MM.1S (cell line): ENCODE measurements at regions not wholly inside any gene's neighbourhood (a gene's known extent, or its start where the extent isn't known, plus 50 kb on each side); places are given as distances from the start of the nearest gene placed in this dataset.

Experiments
- CTCF ChIP-seq: fragments of 300-600 bp; sonication (generic); IDR thresholded peaks from 2 replicates; pipeline ENCODE4 v1.5.1; 2016; ENCODE audit warnings: antibody characterized with exemption, low read length, mixed read lengths
- EZH2 ChIP-seq: fragments of 300-600 bp; sonication (generic); optimal IDR thresholded peaks from 2 replicates; pipeline ENCODE3; 2017; ENCODE audit warnings: low read depth, mild to moderate bottlenecking, antibody characterized with exemption, low read length, mixed read lengths

DNA sequence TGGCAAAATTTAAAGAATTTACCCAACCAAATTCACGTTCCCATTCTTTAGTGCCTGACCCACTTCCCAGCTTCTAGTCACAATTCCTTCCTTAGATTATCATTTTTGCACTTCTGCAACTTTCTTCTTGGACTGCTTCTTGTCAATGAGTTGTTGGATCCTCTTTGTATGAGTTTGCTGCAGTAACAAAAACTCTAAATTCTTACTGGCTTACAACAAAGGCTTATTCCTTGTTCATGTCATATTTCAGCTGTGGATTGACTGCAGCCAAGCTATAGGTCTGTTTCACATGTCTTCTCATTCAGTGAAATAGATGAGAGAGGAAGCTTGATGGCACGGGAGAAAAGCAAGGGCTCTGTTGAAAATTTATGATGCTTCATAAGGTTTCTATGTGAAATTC is 50.4 kb upstream of the TGFBR2 start:
- no peak for TF ChIP-seq CTCF
- no peak for TF ChIP-seq EZH2
